HG02763 (cell line): ENCODE measurements at regions not wholly inside any gene's neighbourhood (a gene's known extent, or its start where the extent isn't known, plus 50 kb on each side); places are given as distances from the start of the nearest gene placed in this dataset.

ENCODE experiments used
- ATAC-seq: cut with Tn5 transposase; IDR thresholded peaks from one replicate; pipeline ENCODE4 v1.9.1; 2021; ENCODE audit warnings: mild to moderate bottlenecking, moderate library complexity; ENCODE audit not compliant: unreplicated experiment

- no peak for ATAC-seq
Observed at GRCh38 chr10:91035650-91036292, 114.9 kb upstream of the ANKRD1 start.

GRCh38 chr10:91036807-91037411 is 116.0 kb upstream of the ANKRD1 start:
- no peak for ATAC-seq

GRCh38 chr10:91038971-91039370 is 118.1 kb upstream of the ANKRD1 start:
- ATAC-seq, result no peak

- no peak for ATAC-seq
Observed at GRCh38 chr10:91040343-91040742, 119.5 kb upstream of the ANKRD1 start.

- no peak for ATAC-seq
Observed at GRCh38 chr10:91042069-91042468, 121.2 kb upstream of the ANKRD1 start.

- no peak for ATAC-seq
Observed at GRCh38 chr10:91043173-91043910, 122.5 kb upstream of the ANKRD1 start.

- no peak for ATAC-seq
Observed at GRCh38 chr10:91046869-91047268, 126.0 kb upstream of the ANKRD1 start.

- no peak for ATAC-seq
Observed at GRCh38 chr10:91048380-91048779, 127.5 kb upstream of the ANKRD1 start.

- ATAC-seq, result no peak
Observed at GRCh38 chr10:91049296-91049987, 128.6 kb upstream of the ANKRD1 start.

GRCh38 chr10:91049988-91050360 is 129.1 kb upstream of the ANKRD1 start:
- ATAC-seq, result no peak

- ATAC-seq, result no peak
Observed at GRCh38 chr10:91050371-91051034, 129.6 kb upstream of the ANKRD1 start.

- no peak for ATAC-seq
Observed at GRCh38 chr10:91051829-91052228, 130.9 kb upstream of the ANKRD1 start.

- no peak for ATAC-seq
Observed at GRCh38 chr10:91054325-91054724, 133.4 kb upstream of the ANKRD1 start.

GRCh38 chr10:91061187-91061586 is 140.3 kb upstream of the ANKRD1 start:
- no peak for ATAC-seq

- ATAC-seq, result no peak
Observed at GRCh38 chr10:91061608-91062007, 140.7 kb upstream of the ANKRD1 start.

- no peak for ATAC-seq
Observed at GRCh38 chr10:91062091-91062490, 141.2 kb upstream of the ANKRD1 start.

- ATAC-seq, result no peak
Observed at GRCh38 chr10:91071786-91072185, 148.7 kb upstream of the PCGF5 start.

- no peak for ATAC-seq
Observed at GRCh38 chr10:91073286-91073979, 147.0 kb upstream of the PCGF5 start.

- ATAC-seq, result no peak
Observed at GRCh38 chr10:91076991-91077548, 143.4 kb upstream of the PCGF5 start.

- no peak for ATAC-seq
Observed at GRCh38 chr10:91077549-91078071, 142.9 kb upstream of the PCGF5 start.
